ENCODE measurements at regions not wholly inside any gene's neighbourhood (a gene's known extent, or its start where the extent isn't known, plus 50 kb on each side); places are given as distances from the start of the nearest gene placed in this dataset.

- H3K27me3 ChIP-seq (replicated peaks in 1 of 2; ENCODE audit: control insufficient read depth in 2 of 2, insufficient read depth in 2 of 2, low read length in 1 of 2): no peaks in the 10 kb centered on the region
- H4K20me1 ChIP-seq (ENCODE audit: control insufficient read depth, insufficient read depth): no peaks in the 10 kb centered on the region
- DNase-seq (ENCODE audit: low read depth, low spot score) (no peak), ATAC-seq (no peak), FAIRE-seq (no peak)
- H3K79me2 ChIP-seq (ENCODE audit: control insufficient read depth, insufficient read depth, low read length): no peaks in the 10 kb centered on the region
- no peak overlapping the region for H2AFZ ChIP-seq (ENCODE audit: control insufficient read depth, low read depth, low read length)
- H3K9ac ChIP-seq (ENCODE audit: control insufficient read depth, insufficient read depth, low read length): no peak overlapping the region
- ChIA-PET RAD21 (ENCODE audit: unreplicated experiment) (no interaction called here), SMC1A (ENCODE audit: uncharacterized antibody, unreplicated experiment) (no interaction called here), POLR2A (no interaction called here), CTCF (no interaction called here)
- intact Hi-C loops (cut with micrococcal nuclease; ENCODE audit: unreplicated experiment) (no loop called here), in situ Hi-C loops (cut with MboI) (no loop called here)
- BruUV-seq (replicated peaks): no TSS peak
- no peak overlapping the region for H3K4me3 ChIP-seq
- 49% methylated on average over 13 of the region's 13 CpGs for WGBS (ENCODE audit: insufficient coverage, insufficient replicate concordance, low lambda C conversion rate, missing lambda C conversion rate)
- peaks cover 3% of the 10 kb centered on the region; the same call in 1 of the 2 replicates for H3K4me1 ChIP-seq (ENCODE audit: control insufficient read depth, insufficient read depth, low read length)
- no peak overlapping the region for H3K4me2 ChIP-seq (ENCODE audit: control insufficient read depth, insufficient read depth)
- H3K27ac ChIP-seq (ENCODE audit: control insufficient read depth, insufficient read depth): no peak overlapping the region
- TF ChIP-seq ZBTB4 (CRISPR knock-in tag; IDR thresholded peaks at IDR 0.05): no peak
- no peak for TF ChIP-seq CEBPB (IDR thresholded peaks at IDR 0.05; ENCODE audit: borderline replicate concordance in 1 of 2, low read depth in 2 of 2, low read length in 2 of 2)
- TF ChIP-seq CBFB (IDR thresholded peaks at IDR 0.05; ENCODE audit: low read depth): no peak
- TF ChIP-seq HDGF (IDR thresholded peaks at IDR 0.05): no peak
- TF ChIP-seq ZNF217 (IDR thresholded peaks at IDR 0.05): no peak
- no peak for TF ChIP-seq RAD51 (IDR thresholded peaks at IDR 0.05)
- no peak for TF ChIP-seq PAX5 (IDR thresholded peaks at IDR 0.05; ENCODE audit: borderline replicate concordance, low read depth, low read length)
- TF ChIP-seq NFXL1 (IDR thresholded peaks at IDR 0.05; ENCODE audit: borderline replicate concordance): no peak
- TF ChIP-seq BMI1 (IDR thresholded peaks at IDR 0.05; ENCODE audit: borderline replicate concordance): no peak
- no peak for TF ChIP-seq IKZF1 (conservative IDR thresholded peaks at IDR 0.05)
- TF ChIP-seq CUX1 (IDR thresholded peaks at IDR 0.05; ENCODE audit: insufficient replicate concordance, low read depth, low read length): no peak
- no peak for TF ChIP-seq ZNF207 (IDR thresholded peaks at IDR 0.05; ENCODE audit: borderline replicate concordance)
- no peak for TF ChIP-seq BACH1 (IDR thresholded peaks at IDR 0.05; ENCODE audit: borderline replicate concordance)
- TF ChIP-seq, protein P1, sequence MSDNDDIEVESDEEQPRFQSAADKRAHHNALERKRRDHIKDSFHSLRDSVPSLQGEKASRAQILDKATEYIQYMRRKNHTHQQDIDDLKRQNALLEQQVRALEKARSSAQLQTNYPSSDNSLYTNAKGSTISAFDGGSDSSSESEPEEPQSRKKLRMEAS (IDR thresholded peaks at IDR 0.05; ENCODE audit: low read depth, low read length): no peak
- TF ChIP-seq NRF1 (conservative IDR thresholded peaks at IDR 0.05; ENCODE audit: low read depth, low read length): no peak
- TF ChIP-seq IRF3 (IDR thresholded peaks at IDR 0.05): no peak
- TF ChIP-seq RAD21 (IDR thresholded peaks at IDR 0.05; ENCODE audit: insufficient read depth, low read depth, low read length): no peak
- H3K9me3 ChIP-seq (replicated peaks; ENCODE audit: control insufficient read depth, insufficient read depth, low read length): no peaks in the 10 kb centered on the region
- no peaks in the 10 kb centered on the region for H3K36me3 ChIP-seq (ENCODE audit: control insufficient read depth in 2 of 2, insufficient read depth in 2 of 2, low read length in 1 of 2)
These were observed 69.3 kb downstream of the GLI2 start for GRCh38 chr2:120805011-120805410.
